Stomach (tissue), 8 donors: ENCODE measurements at regions not wholly inside any gene's neighbourhood (a gene's known extent, or its start where the extent isn't known, plus 50 kb on each side); places are given as distances from the start of the nearest gene placed in this dataset.

Source experiments
- DNase-seq, 2 donors: peaks; one replicate each; pipeline versions ENCODE4 v3.0.0 to v3.0.0-alpha.2; 2013 to 2019
- H3K27ac ChIP-seq, 5 donors: fragments of 200-600 bp in 4 of 5; sonication (generic) in 4 of 5; one replicate each; pipeline ENCODE4 v1.5.1; 2013 to 2019; ENCODE audit warnings: mild to moderate bottlenecking in 1 of 5, moderate library complexity in 1 of 5
- H3K27me3 ChIP-seq, 3 donors: fragments of 200-600 bp; sonication (generic); one replicate each; pipeline ENCODE4 v1.5.1; 2017 to 2019; ENCODE audit warnings: mixed run types in 1 of 3
- H3K36me3 ChIP-seq, 4 donors: fragments of 200-600 bp; sonication (generic); 1 replicate in 3 of 4; 2 replicates in 1 of 4; pipeline ENCODE4 v1.5.1; 2016 to 2019
- H3K4me1 ChIP-seq, 4 donors: fragments of 200-600 bp; sonication (generic); one replicate each; pipeline ENCODE4 v1.5.1; 2016 to 2019
- H3K4me3 ChIP-seq, 4 donors: fragments of 200-600 bp; sonication (generic) in 3 of 4; one replicate each; pipeline ENCODE4 v1.5.1; 2016 to 2019; ENCODE audit warnings: mild to moderate bottlenecking in 1 of 4
- H3K9me3 ChIP-seq, 4 donors: fragments of 200-600 bp; sonication (generic); one replicate each; pipeline ENCODE4 v1.5.1; 2016 to 2019
- EP300 ChIP-seq: sonication (generic); formaldehyde crosslinking; IDR thresholded peaks from one replicate; pipeline ENCODE4 v1.6.1; 2017; ENCODE audit warnings: antibody characterized with exemption
- POLR2A ChIP-seq, 4 donors: fragments of 450-650 bp; IDR thresholded peaks; one replicate each; pipeline ENCODE4 v1.6.1; 2016; ENCODE audit warnings: antibody characterized with exemption in 4 of 4, control low read depth in 2 of 4, mild to moderate bottlenecking in 1 of 4, moderate library complexity in 1 of 4
- POLR2AphosphoS5 ChIP-seq, 3 donors: sonication (generic); formaldehyde crosslinking; IDR thresholded peaks; one replicate each; pipeline ENCODE4 v1.6.1; 2016; ENCODE audit warnings: antibody characterized with exemption in 3 of 3
- WGBS, 5 donors: extraction: QIAGEN DNeasy Blood & Tissue Kit in 3 of 5; methylation state at CpG; one replicate each; pipeline versions ENCODE4 v1.1.5 to v1.1.7; 2013 to 2018; 5-methylcytosine and 5-hydroxymethylcytosine counted together
- intact Hi-C: fragments of 100-400 bp; cut with DNase I; formaldehyde crosslinking; loops from one replicate; pipeline ENCODE4 v1.15.1; 2023; ENCODE audit warnings: low total_unique reads
- TF ChIP-seq, protein P1 (sequence below), 7 experiments: fragments of 450-650 bp in 4 of 7; fragments of 200-600 bp in 3 of 7; sonication (generic) in 3 of 7; IDR thresholded peaks; one replicate each; pipeline ENCODE4 v1.5.1; 2016 to 2019; ENCODE audit warnings: antibody characterized with exemption in 7 of 7, control low read depth in 2 of 7, mild to moderate bottlenecking in 1 of 7
- donor health status: healthy with polysubstance abuse.
- donor health status: Bipolar disorder and iron deficiency.
- donor health status: healthy.

GRCh38 chr2:142467321-142467720 is 336.5 kb upstream of the LRP1B start:
- Histone ChIP-seq H3K27ac (no peak overlapping the region), H3K4me3 (no peak overlapping the region), H3K27me3 (no peaks in the 10 kb centered on the region), H3K36me3 (no peaks in the 10 kb centered on the region), H3K9me3 (no peaks in the 10 kb centered on the region), H3K4me1 (no peaks in the 10 kb centered on the region)
- intact Hi-C loops = no loop called here
- 44 to 75% (median 63%) methylated on average over 1 of the region's 1 CpG for WGBS, 5 donors
- no peak for DNase-seq
- TF ChIP-seq POLR2A (IDR thresholded peaks at IDR 0.05) (no peak), EP300 (no peak), POLR2AphosphoS5 (IDR thresholded peaks at IDR 0.05) (no peak)
- TF ChIP-seq, protein P1, sequence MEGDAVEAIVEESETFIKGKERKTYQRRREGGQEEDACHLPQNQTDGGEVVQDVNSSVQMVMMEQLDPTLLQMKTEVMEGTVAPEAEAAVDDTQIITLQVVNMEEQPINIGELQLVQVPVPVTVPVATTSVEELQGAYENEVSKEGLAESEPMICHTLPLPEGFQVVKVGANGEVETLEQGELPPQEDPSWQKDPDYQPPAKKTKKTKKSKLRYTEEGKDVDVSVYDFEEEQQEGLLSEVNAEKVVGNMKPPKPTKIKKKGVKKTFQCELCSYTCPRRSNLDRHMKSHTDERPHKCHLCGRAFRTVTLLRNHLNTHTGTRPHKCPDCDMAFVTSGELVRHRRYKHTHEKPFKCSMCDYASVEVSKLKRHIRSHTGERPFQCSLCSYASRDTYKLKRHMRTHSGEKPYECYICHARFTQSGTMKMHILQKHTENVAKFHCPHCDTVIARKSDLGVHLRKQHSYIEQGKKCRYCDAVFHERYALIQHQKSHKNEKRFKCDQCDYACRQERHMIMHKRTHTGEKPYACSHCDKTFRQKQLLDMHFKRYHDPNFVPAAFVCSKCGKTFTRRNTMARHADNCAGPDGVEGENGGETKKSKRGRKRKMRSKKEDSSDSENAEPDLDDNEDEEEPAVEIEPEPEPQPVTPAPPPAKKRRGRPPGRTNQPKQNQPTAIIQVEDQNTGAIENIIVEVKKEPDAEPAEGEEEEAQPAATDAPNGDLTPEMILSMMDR (IDR thresholded peaks at IDR 0.05) = no peak

DNA sequence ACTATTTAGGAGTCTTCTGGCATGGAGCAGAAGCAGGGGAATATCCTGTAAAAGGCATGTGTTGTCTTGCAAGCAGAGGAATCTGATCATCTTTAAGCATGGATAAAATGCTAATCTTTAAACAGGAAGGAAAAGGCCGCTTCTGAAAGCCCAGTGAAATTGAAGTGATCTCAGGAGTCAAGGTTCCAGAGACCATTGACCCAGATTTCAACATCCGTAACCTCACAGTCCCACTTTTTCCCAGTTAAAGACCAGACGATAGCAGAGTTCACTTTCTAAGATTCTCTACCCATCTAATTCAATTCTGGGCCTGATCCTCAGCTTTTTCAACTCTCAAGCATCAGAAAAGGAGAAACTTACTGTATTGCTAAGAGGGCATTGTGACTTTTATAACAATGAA is 332.2 kb upstream of the LRP1B start:
- H3K27ac ChIP-seq = no peak overlapping the region
- H3K4me1 ChIP-seq = no peaks in the 10 kb centered on the region
- intact Hi-C loops = no loop called here
- no peaks in the 10 kb centered on the region for H3K9me3 ChIP-seq
- no peak for DNase-seq
- no peak overlapping the region for H3K4me3 ChIP-seq
- no peak for TF ChIP-seq EP300
- TF ChIP-seq, protein P1 (IDR thresholded peaks at IDR 0.05) = no peak
- no peak for TF ChIP-seq POLR2A (IDR thresholded peaks at IDR 0.05)
- TF ChIP-seq POLR2AphosphoS5 (IDR thresholded peaks at IDR 0.05) = no peak
- H3K36me3 ChIP-seq = no peaks in the 10 kb centered on the region
- no peaks in the 10 kb centered on the region for H3K27me3 ChIP-seq
- 66 to 82% (median 73%) methylated on average over 3 of the region's 3 CpGs for WGBS, 5 donors

DNA sequence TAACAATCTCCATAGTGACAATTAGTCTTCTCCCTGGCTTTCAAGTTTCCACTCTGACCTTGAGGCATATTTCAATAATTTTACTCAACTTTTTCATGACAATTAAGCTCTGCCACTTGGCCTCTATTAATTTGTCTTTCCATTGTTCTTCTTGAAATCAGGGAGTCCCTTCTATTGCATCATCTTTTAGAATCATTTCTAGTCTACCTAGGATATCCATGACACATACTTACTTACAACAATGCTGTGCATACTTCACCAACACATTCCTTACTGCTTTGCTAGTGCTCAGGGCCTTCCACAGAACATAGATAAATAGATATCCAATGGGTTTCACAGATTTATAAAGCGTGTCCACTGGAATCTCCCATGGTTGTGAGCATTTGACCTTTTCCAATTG is 331.5 kb upstream of the LRP1B start:
- TF ChIP-seq POLR2AphosphoS5 (IDR thresholded peaks at IDR 0.05) (no peak), EP300 (no peak), POLR2A (IDR thresholded peaks at IDR 0.05) (no peak)
- TF ChIP-seq, protein P1 (IDR thresholded peaks at IDR 0.05) = no peak
- no peaks in the 10 kb centered on the region for H3K9me3 ChIP-seq
- no peaks in the 10 kb centered on the region for H3K36me3 ChIP-seq
- no peaks in the 10 kb centered on the region for H3K4me1 ChIP-seq
- DNase-seq = no peak
- H3K27me3 ChIP-seq = no peaks in the 10 kb centered on the region
- no peak overlapping the region for H3K27ac ChIP-seq
- intact Hi-C loops = no loop called here
- no peak overlapping the region for H3K4me3 ChIP-seq
- 64 to 79% (median 71%) methylated on average over 1 of the region's 1 CpG for WGBS, 5 donors

DNA sequence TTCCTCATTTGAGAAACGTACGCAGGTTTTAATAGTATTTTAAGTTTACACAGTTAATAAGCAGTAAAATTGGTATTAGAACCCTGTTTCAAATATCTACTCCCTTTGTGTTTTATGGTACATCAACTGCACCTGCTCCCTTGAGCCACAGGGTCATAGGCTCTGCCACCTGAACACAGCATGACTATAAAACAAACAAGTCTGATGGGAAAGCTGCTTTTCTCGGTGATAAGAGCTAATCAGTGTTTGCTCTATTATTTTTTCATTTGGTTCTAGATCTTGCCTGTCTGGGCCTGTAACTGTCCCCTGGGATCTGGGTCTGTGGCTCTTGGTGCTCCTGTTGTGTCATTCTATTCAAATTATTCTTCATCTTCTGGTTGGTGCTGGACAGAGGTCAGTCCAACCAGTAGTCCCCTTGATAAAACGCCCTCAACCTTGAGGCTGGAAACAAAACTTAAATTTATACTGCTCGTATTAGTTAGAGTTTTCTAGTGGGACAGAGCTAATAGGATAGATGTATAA is 314.8 kb upstream of the LRP1B start:
- Histone ChIP-seq H3K36me3 (no peaks in the 10 kb centered on the region), H3K4me1 (no peaks in the 10 kb centered on the region), H3K4me3 (no peak overlapping the region), H3K9me3 (no peaks in the 10 kb centered on the region), H3K27me3 (no peaks in the 10 kb centered on the region), H3K27ac (no peak overlapping the region)
- peak in 1 of 2 donors; percentile 5 for DNase-seq
- TF ChIP-seq POLR2A (IDR thresholded peaks at IDR 0.05) = no peak
- TF ChIP-seq, protein P1 (IDR thresholded peaks at IDR 0.05) = no peak
- intact Hi-C loops = no loop called here
- 48 to 73% (median 66%) methylated on average over 5 of the region's 5 CpGs for WGBS, 5 donors
